ENCODE measurements at regions not wholly inside any gene's neighbourhood (a gene's known extent, or its start where the extent isn't known, plus 50 kb on each side); places are given as distances from the start of the nearest gene placed in this dataset.

- DNase-seq: peak; percentile 89
Measured at GRCh38 chr13:105969761-105970160, 565.7 kb downstream of the EFNB2 start.

- no peak for DNase-seq
Measured at GRCh38 chr13:105965910-105966309, 569.6 kb downstream of the EFNB2 start.

- DNase-seq: no peak
Measured at GRCh38 chr13:105962080-105962479, 573.4 kb downstream of the EFNB2 start.

- DNase-seq: no peak
Measured at GRCh38 chr13:105961438-105961837, 574.0 kb downstream of the EFNB2 start.

- no peak for DNase-seq
Measured at GRCh38 chr13:105960326-105960725, 575.1 kb downstream of the EFNB2 start.

GRCh38 chr13:105959876-105960275 lies 575.6 kb downstream of the EFNB2 start:
- no peak for DNase-seq

- no peak for DNase-seq
Measured at GRCh38 chr13:105957769-105958438, 577.6 kb downstream of the EFNB2 start.

- DNase-seq: no peak
Measured at GRCh38 chr13:105956921-105957320, 578.5 kb downstream of the EFNB2 start.

- no peak for DNase-seq
Measured at GRCh38 chr13:105952973-105953290, 582.5 kb downstream of the EFNB2 start.

- DNase-seq: no peak
Measured at GRCh38 chr13:105952233-105952972, 583.1 kb downstream of the EFNB2 start.

GRCh38 chr13:105948143-105948542 lies 587.3 kb downstream of the EFNB2 start:
- no peak for DNase-seq

- DNase-seq: no peak
Measured at GRCh38 chr13:105940882-105941281, 594.6 kb downstream of the EFNB2 start.

GRCh38 chr13:105937451-105937850 lies 598.0 kb downstream of the EFNB2 start:
- no peak for DNase-seq

GRCh38 chr13:105936816-105937215 lies 598.6 kb downstream of the EFNB2 start:
- peak; percentile 67 for DNase-seq

- DNase-seq: no peak
Measured at GRCh38 chr13:105929505-105929904, 606.0 kb downstream of the EFNB2 start.

- no peak for DNase-seq
Measured at GRCh38 chr13:105928901-105929300, 606.6 kb downstream of the EFNB2 start.

GRCh38 chr13:105928048-105928447 lies 607.4 kb downstream of the EFNB2 start:
- no peak for DNase-seq

GRCh38 chr13:105925496-105925895 lies 610.0 kb downstream of the EFNB2 start:
- DNase-seq: peak; percentile 65

- no peak for DNase-seq
Measured at GRCh38 chr13:105921711-105922110, 613.8 kb downstream of the EFNB2 start.

GRCh38 chr13:105920370-105920769 lies 615.1 kb downstream of the EFNB2 start:
- peak; percentile 74 for DNase-seq

- DNase-seq: peak; percentile 63
Measured at GRCh38 chr13:105918842-105919741, 616.4 kb downstream of the EFNB2 start.

GRCh38 chr13:105915146-105915850 lies 620.2 kb downstream of the EFNB2 start:
- DNase-seq: peak; percentile 17

Data from fibroblast of skin of right quadriceps (primary cell).